Neuronal stem cell (in vitro differentiated cells): ENCODE measurements at regions not wholly inside any gene's neighbourhood (a gene's known extent, or its start where the extent isn't known, plus 50 kb on each side); places are given as distances from the start of the nearest gene placed in this dataset.

ENCODE experiments used
- DNase-seq: peaks from one replicate; pipeline ENCODE4 v3.0.0-alpha.2; 2013; ENCODE audit warnings: low spot score
- H2AFZ ChIP-seq: one replicate; pipeline ENCODE4 v1.6.1; 2013; ENCODE audit warnings: mild to moderate bottlenecking, low read length, inconsistent platforms
- H2AK5ac ChIP-seq: 2 replicates; pipeline ENCODE4 v1.6.1; 2013; ENCODE audit warnings: low read depth, mild to moderate bottlenecking, inconsistent platforms, low read length, moderate library complexity, mixed read lengths
- H2BK120ac ChIP-seq: 2 replicates; pipeline ENCODE4 v1.6.1; 2013; ENCODE audit warnings: low read depth, mild to moderate bottlenecking, inconsistent platforms, low read length, moderate library complexity, mixed read lengths
- H2BK12ac ChIP-seq: one replicate; pipeline ENCODE4 v1.6.1; 2013; ENCODE audit warnings: low read length, inconsistent platforms
- H2BK15ac ChIP-seq: 2 replicates; pipeline ENCODE4 v1.6.1; 2013; ENCODE audit warnings: mild to moderate bottlenecking, low read length, inconsistent platforms, mixed read lengths
- H2BK5ac ChIP-seq: one replicate; pipeline ENCODE4 v1.6.1; 2013; ENCODE audit warnings: inconsistent platforms, mild to moderate bottlenecking, low read length, moderate library complexity
- H3K14ac ChIP-seq: one replicate; pipeline ENCODE4 v1.6.1; 2013; ENCODE audit warnings: low read length, inconsistent platforms
- H3K18ac ChIP-seq: 2 replicates; pipeline ENCODE4 v1.6.1; 2013; ENCODE audit warnings: low read length, inconsistent platforms
- H3K23ac ChIP-seq: 2 replicates; pipeline ENCODE4 v1.6.1; 2013; ENCODE audit warnings: low read depth, mild to moderate bottlenecking, mixed read lengths, low read length, inconsistent platforms; ENCODE audit not compliant: poor library complexity
- H3K27ac ChIP-seq: replicated peaks from 3 replicates; pipeline ENCODE4 v1.5.1; 2013; ENCODE audit warnings: low read length, inconsistent platforms
- H3K27me3 ChIP-seq, 3 experiments: 2 replicates each; pipeline ENCODE4 v1.6.1; 2013; ENCODE audit warnings: low read length in 3 of 3, mild to moderate bottlenecking in 2 of 3, inconsistent platforms in 1 of 3, low read depth in 1 of 3, mixed read lengths in 1 of 3, moderate library complexity in 1 of 3; ENCODE audit not compliant: control insufficient read depth in 3 of 3, insufficient read depth in 3 of 3
- H3K36me3 ChIP-seq, 2 donors: replicated peaks in 1 of 2; 2 replicates each; pipeline ENCODE4 v1.6.1; 2013; ENCODE audit warnings: low read length in 2 of 2; ENCODE audit not compliant: control insufficient read depth in 2 of 2, insufficient read depth in 2 of 2
- H3K4ac ChIP-seq: 2 replicates; pipeline ENCODE4 v1.6.1; 2013; ENCODE audit warnings: inconsistent platforms, mild to moderate bottlenecking, low read length, moderate library complexity
- H3K4me1 ChIP-seq, 2 donors: 1 replicate in 1 of 2; 2 replicates in 1 of 2; pipeline ENCODE4 v1.6.1; 2013; ENCODE audit warnings: low read length in 2 of 2, low read depth in 1 of 2; ENCODE audit not compliant: control insufficient read depth in 2 of 2, insufficient read depth in 1 of 2
- H3K4me2 ChIP-seq: one replicate; pipeline ENCODE4 v1.6.1; 2013; ENCODE audit warnings: mild to moderate bottlenecking, low read length, inconsistent platforms; ENCODE audit not compliant: insufficient read depth, poor library complexity, severe bottlenecking
- H3K4me3 ChIP-seq, 2 donors: 2 replicates each; pipeline ENCODE4 v1.5.1; 2013; ENCODE audit warnings: low read length in 2 of 2, mild to moderate bottlenecking in 2 of 2, inconsistent platforms in 1 of 2, moderate library complexity in 1 of 2
- H3K79me1 ChIP-seq: one replicate; pipeline ENCODE4 v1.6.1; 2013; ENCODE audit warnings: low read depth, mild to moderate bottlenecking, inconsistent platforms, low read length, moderate library complexity
- H3K9ac ChIP-seq: one replicate; pipeline ENCODE4 v1.6.1; 2013; ENCODE audit warnings: mild to moderate bottlenecking, low read depth, low read length, inconsistent platforms; ENCODE audit not compliant: poor library complexity
- H3K9me3 ChIP-seq, 2 donors: replicated peaks in 1 of 2; 2 replicates each; pipeline versions ENCODE3 to v1.6.1; 2013; ENCODE audit warnings: low read length in 2 of 2, mild to moderate bottlenecking in 2 of 2, inconsistent platforms in 1 of 2, low read depth in 1 of 2, mixed read lengths in 1 of 2, moderate library complexity in 1 of 2; ENCODE audit not compliant: control insufficient read depth in 2 of 2, insufficient read depth in 1 of 2
- H4K8ac ChIP-seq: one replicate; pipeline ENCODE4 v1.6.1; 2013; ENCODE audit warnings: low read depth, mild to moderate bottlenecking, inconsistent platforms, low read length, moderate library complexity
- H4K91ac ChIP-seq: one replicate; pipeline ENCODE4 v1.6.1; 2013; ENCODE audit warnings: low read length, low read depth, mild to moderate bottlenecking, inconsistent platforms; ENCODE audit not compliant: poor library complexity
- WGBS, 2 donors: extraction: QIAGEN DNeasy Blood & Tissue Kit; methylation state at CpG; one replicate each; pipeline ENCODE4 v1.1.7; 2013; ENCODE audit warnings: missing lambda C conversion rate in 2 of 2, mixed read lengths in 1 of 2; ENCODE audit not compliant: insufficient read length in 2 of 2, insufficient replicate concordance in 1 of 2; ENCODE audit errors: extremely low coverage in 2 of 2; 5-methylcytosine and 5-hydroxymethylcytosine counted together

GRCh38 chr12:45543887-45544286, 185.6 kb upstream of the ARID2 start:
- Histone ChIP-seq H3K4me1 (no peaks in the 10 kb centered on the region), H2AK5ac (no peak overlapping the region), H2AFZ (peak overlapping the region; percentile 54), H2BK120ac (no peak overlapping the region), H3K9ac (no peak overlapping the region), H3K23ac (no peak overlapping the region), H3K79me1 (no peaks in the 10 kb centered on the region), H2BK5ac (no peak overlapping the region), H3K4me3 (no peak overlapping the region), H3K18ac (no peak overlapping the region), H4K91ac (no peak overlapping the region), H3K4me2 (no peak overlapping the region), H3K36me3 (no peaks in the 10 kb centered on the region), H4K8ac (no peak overlapping the region), H2BK15ac (no peak overlapping the region), H2BK12ac (no peak overlapping the region), H3K14ac (no peak overlapping the region), H3K27me3 (no peaks in the 10 kb centered on the region), H3K4ac (no peak overlapping the region), H3K9me3 (no peaks in the 10 kb centered on the region), H3K27ac (no peak overlapping the region)
- DNase-seq, result peak; percentile 52
- no CpG with 5 or more reads among the region's 2 CpGs for WGBS, 2 donors

DNA sequence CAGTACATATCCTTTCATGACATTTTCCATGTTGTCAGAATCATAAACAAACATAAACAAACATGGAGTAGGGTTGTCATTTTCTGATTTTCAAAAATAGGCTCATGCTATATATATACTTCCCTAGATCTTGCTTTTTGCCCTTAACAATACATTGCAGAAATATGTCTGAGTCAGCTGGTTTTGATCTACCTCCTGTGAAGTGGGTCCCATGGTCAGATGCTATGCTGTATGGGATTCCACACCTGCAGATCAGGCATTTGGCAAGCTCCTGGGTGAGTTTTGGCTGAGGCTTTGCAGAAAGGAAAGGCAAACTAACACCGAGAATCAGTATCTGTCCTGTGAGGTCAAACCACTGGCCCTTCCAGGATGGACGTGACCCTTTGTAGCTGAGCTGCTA, 183.0 kb upstream of the ARID2 start:
- Histone ChIP-seq H2AFZ (no peak overlapping the region), H2BK120ac (no peak overlapping the region), H3K9ac (no peak overlapping the region), H3K4ac (no peak overlapping the region), H4K8ac (no peak overlapping the region), H3K27me3 (no peaks in the 10 kb centered on the region), H3K4me3 (no peak overlapping the region), H3K4me2 (no peak overlapping the region), H3K14ac (no peak overlapping the region), H2AK5ac (no peak overlapping the region), H3K4me1 (peaks cover 0 to 1% of the 10 kb centered on the region in 2 donors), H3K23ac (no peak overlapping the region), H3K36me3 (no peaks in the 10 kb centered on the region), H3K79me1 (no peaks in the 10 kb centered on the region), H3K27ac (no peak overlapping the region), H3K9me3 (no peaks in the 10 kb centered on the region), H2BK15ac (no peak overlapping the region), H4K91ac (no peak overlapping the region), H2BK5ac (no peak overlapping the region), H3K18ac (no peak overlapping the region), H2BK12ac (no peak overlapping the region)
- WGBS, 2 donors, result no CpG with 5 or more reads among the region's 2 CpGs
- no peak for DNase-seq

DNA sequence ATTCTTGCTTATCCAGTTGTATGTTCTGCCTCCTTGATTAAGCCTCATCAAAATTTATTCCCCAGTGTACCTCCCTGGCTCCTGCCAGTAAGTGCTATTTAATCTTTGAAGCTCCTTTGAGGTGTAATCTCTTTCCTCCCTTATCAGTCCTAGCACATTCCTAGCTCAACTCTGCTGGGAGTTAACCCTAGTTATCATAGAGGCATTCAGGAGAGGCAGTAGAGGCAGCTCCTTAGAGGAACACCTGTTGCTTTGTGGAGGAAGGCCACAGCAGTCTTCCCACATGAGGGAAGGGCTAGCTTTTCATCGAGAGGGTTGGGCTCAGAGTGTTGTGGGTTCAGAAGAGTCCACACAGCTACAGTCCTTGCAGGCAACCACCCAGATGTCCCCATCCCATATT, 182.4 kb upstream of the ARID2 start:
- no peak overlapping the region for H2AFZ ChIP-seq
- H3K27me3 ChIP-seq, result no peaks in the 10 kb centered on the region
- H2BK15ac ChIP-seq, result no peak overlapping the region
- no peak overlapping the region for H3K4ac ChIP-seq
- no CpG with 5 or more reads among the region's 1 CpG for whole genome bisulfite sequencing, 2 donors
- H2BK120ac ChIP-seq, result no peak overlapping the region
- no peak overlapping the region for H3K14ac ChIP-seq
- no peak overlapping the region for H2BK5ac ChIP-seq
- H3K4me2 ChIP-seq, result no peak overlapping the region
- no peak overlapping the region for H3K18ac ChIP-seq
- no peaks in the 10 kb centered on the region for H3K79me1 ChIP-seq
- H3K9ac ChIP-seq, result no peak overlapping the region
- H3K4me3 ChIP-seq, result no peak overlapping the region
- no peaks in the 10 kb centered on the region for H3K36me3 ChIP-seq
- no peak overlapping the region for H3K27ac ChIP-seq
- H3K9me3 ChIP-seq, result no peaks in the 10 kb centered on the region
- H2AK5ac ChIP-seq, result no peak overlapping the region
- H3K23ac ChIP-seq, result no peak overlapping the region
- H3K4me1 ChIP-seq, result peaks cover 0 to 1% of the 10 kb centered on the region in 2 donors
- no peak overlapping the region for H2BK12ac ChIP-seq
- no peak for DNase-seq
- no peak overlapping the region for H4K8ac ChIP-seq
- H4K91ac ChIP-seq, result no peak overlapping the region

DNA sequence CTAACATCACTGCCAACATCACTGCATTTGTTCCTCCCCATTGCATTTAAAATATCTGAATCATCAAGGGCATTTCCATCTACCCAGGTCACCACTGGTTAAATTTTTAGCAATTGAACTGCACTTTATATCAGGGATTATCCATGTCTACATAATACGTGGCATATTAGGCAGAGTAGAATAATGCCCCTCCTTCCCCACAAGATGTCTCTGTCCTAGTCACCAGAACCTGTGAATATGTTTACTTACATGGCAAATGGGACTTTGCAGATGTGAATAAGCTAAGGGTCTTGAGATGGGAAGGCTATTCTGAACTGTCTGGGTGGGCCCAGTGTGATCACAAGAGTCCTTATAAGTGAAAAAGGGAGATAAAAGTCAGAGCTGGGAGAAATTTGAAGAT, 181.7 kb upstream of the ARID2 start:
- Histone ChIP-seq H2AK5ac (no peak overlapping the region), H2AFZ (no peak overlapping the region), H3K23ac (no peak overlapping the region), H3K9ac (no peak overlapping the region), H3K18ac (no peak overlapping the region), H2BK120ac (no peak overlapping the region), H3K4me3 (no peak overlapping the region), H2BK15ac (no peak overlapping the region), H3K27ac (no peak overlapping the region), H3K14ac (no peak overlapping the region), H3K9me3 (no peaks in the 10 kb centered on the region), H3K27me3 (no peaks in the 10 kb centered on the region), H3K36me3 (no peaks in the 10 kb centered on the region), H4K8ac (no peak overlapping the region), H3K79me1 (no peaks in the 10 kb centered on the region), H4K91ac (no peak overlapping the region), H2BK5ac (no peak overlapping the region), H2BK12ac (no peak overlapping the region), H3K4me1 (peaks cover 0 to 1% of the 10 kb centered on the region in 2 donors), H3K4ac (no peak overlapping the region), H3K4me2 (no peak overlapping the region)
- DNase-seq, result no peak
- no CpG with 5 or more reads among the region's 1 CpG for WGBS, 2 donors
